B cell (primary cell): ENCODE measurements at regions not wholly inside any gene's neighbourhood (a gene's known extent, or its start where the extent isn't known, plus 50 kb on each side); places are given as distances from the start of the nearest gene placed in this dataset.

Experiments used
- ATAC-seq: fragments of 200-7000 bp; cut with Tn5 transposase; one replicate; pipeline ENCODE4 v1.10.0; 2021; ENCODE audit warnings: low read depth, mild to moderate bottlenecking, moderate number of reproducible peaks, moderate library complexity
- CTCF ChIA-PET: fragments of 350-600 bp; sonication (Branson Sonifier 250); formaldehyde crosslinking; loops from one replicate; lab custom pipeline; 2021; ENCODE audit warnings: antibody characterized with exemption, inconsistent platforms; lab: Charles Lee
- POLR2A ChIA-PET: fragments of 350-600 bp; sonication (Branson Sonifier 250); formaldehyde crosslinking; loops from one replicate; lab custom pipeline; 2021; ENCODE audit warnings: antibody characterized with exemption; lab: Charles Lee
- DNase-seq: peaks from one replicate; pipeline ENCODE4 v3.0.0; 2013
- H2AFZ ChIP-seq: 2 replicates; pipeline ENCODE4 v1.6.1; 2012; ENCODE audit warnings: mild to moderate bottlenecking, low read depth, low read length; ENCODE audit not compliant: insufficient read depth, poor library complexity, severe bottlenecking
- H3K27ac ChIP-seq, 2 donors: 1 replicate in 1 of 2; 2 replicates in 1 of 2; pipeline ENCODE4 v1.5.1; 2012 to 2013; ENCODE audit warnings: low read length in 2 of 2, mild to moderate bottlenecking in 2 of 2, moderate library complexity in 1 of 2
- H3K27me3 ChIP-seq, 4 experiments: fragments of 200-600 bp in 1 of 4; sonication (generic) in 1 of 4; replicated peaks in 1 of 4; 1 replicate in 2 of 4; 2 replicates in 2 of 4; pipeline versions ENCODE4 v1.6.1 to v1.7.0; 2013 to 2016; ENCODE audit warnings: low read length in 3 of 4, mild to moderate bottlenecking in 2 of 4, mixed read lengths in 1 of 4, moderate library complexity in 1 of 4; ENCODE audit not compliant: insufficient read depth in 4 of 4, control insufficient read depth in 3 of 4; ENCODE audit errors: control extremely low read depth in 1 of 4
- H3K36me3 ChIP-seq, 2 experiments: replicated peaks in 1 of 2; 1 replicate in 1 of 2; 2 replicates in 1 of 2; pipeline versions ENCODE4 v1.6.1 to v1.7.1; 2013; ENCODE audit warnings: low read length in 1 of 2; ENCODE audit not compliant: insufficient read depth in 2 of 2, control insufficient read depth in 1 of 2; ENCODE audit errors: control extremely low read depth in 1 of 2, extremely low read depth in 1 of 2
- H3K4me1 ChIP-seq, 2 donors: fragments of 200-600 bp in 1 of 2; sonication (generic) in 1 of 2; 1 replicate in 1 of 2; 2 replicates in 1 of 2; pipeline versions ENCODE4 v1.5.1 to v1.6.1; 2013 to 2017; ENCODE audit warnings: low read length in 2 of 2; ENCODE audit not compliant: control insufficient read depth in 2 of 2, insufficient read depth in 2 of 2
- H3K4me2 ChIP-seq: replicated peaks from 2 replicates; pipeline ENCODE3; 2012; ENCODE audit warnings: mild to moderate bottlenecking, low read depth, low read length; ENCODE audit not compliant: poor library complexity, severe bottlenecking
- H3K4me3 ChIP-seq, 5 experiments: fragments of 200-600 bp in 1 of 5; sonication (generic) in 1 of 5; 1 replicate in 3 of 5; 2 replicates in 2 of 5; pipeline versions ENCODE4 v1.5.1 to v1.7.0; 2011 to 2016; ENCODE audit warnings: low read length in 4 of 5, mild to moderate bottlenecking in 4 of 5, low read depth in 2 of 5, control low read depth in 1 of 5, moderate library complexity in 1 of 5; ENCODE audit not compliant: insufficient read depth in 1 of 5; ENCODE audit errors: control extremely low read depth in 1 of 5, extremely low read depth in 1 of 5
- H3K79me2 ChIP-seq: fragments of 200-600 bp; sonication (generic); one replicate; pipeline ENCODE4 v1.6.0; 2016; ENCODE audit warnings: low read length; ENCODE audit not compliant: control insufficient read depth, insufficient read depth
- H3K9ac ChIP-seq: fragments of 200-600 bp; sonication (generic); 2 replicates; pipeline ENCODE4 v1.6.1; 2017; ENCODE audit warnings: mild to moderate bottlenecking, low read length, moderate library complexity
- H3K9me3 ChIP-seq, 3 donors: one replicate each; pipeline versions ENCODE4 v1.6.1 to v1.7.1; 2013; ENCODE audit warnings: low read length in 2 of 3; ENCODE audit not compliant: control insufficient read depth in 2 of 3, insufficient read depth in 1 of 3; ENCODE audit errors: control extremely low read depth in 1 of 3
- H4K20me1 ChIP-seq: 2 replicates; pipeline ENCODE4 v1.6.0; 2012; ENCODE audit warnings: mild to moderate bottlenecking, low read length; ENCODE audit not compliant: insufficient read depth, control insufficient read depth, poor library complexity, severe bottlenecking
- H3K27ac Mint-ChIP-seq: one replicate; pipeline ENCODE4 v1.8.0; 2021; ENCODE audit warnings: mixed read lengths
- H3K27me3 Mint-ChIP-seq: one replicate; pipeline ENCODE4 v1.8.0; 2021; ENCODE audit warnings: mixed read lengths
- H3K4me1 Mint-ChIP-seq: one replicate; pipeline ENCODE4 v1.8.0; 2021; ENCODE audit warnings: mixed read lengths
- H3K4me3 Mint-ChIP-seq: one replicate; pipeline ENCODE4 v1.8.0; 2021; ENCODE audit warnings: mixed read lengths
- H3K9me3 Mint-ChIP-seq: one replicate; pipeline ENCODE4 v1.8.0; 2022; ENCODE audit warnings: mixed read lengths; ENCODE audit not compliant: insufficient read depth
- CTCF ChIP-seq: fragments of 200-600 bp; IDR thresholded peaks from one replicate; pipeline ENCODE4 v1.8.0; 2022; ENCODE audit warnings: antibody characterized with exemption, mild to moderate bottlenecking
- EZH2 ChIP-seq: IDR thresholded peaks from 2 replicates; pipeline ENCODE4 v1.6.1; 2012; ENCODE audit warnings: borderline replicate concordance, low read depth, mild to moderate bottlenecking, moderate library complexity, low read length; ENCODE audit not compliant: insufficient read depth, poor library complexity, severe bottlenecking
- WGBS: methylation state at CpG from one replicate; pipeline ENCODE4 v1.1.5; 2013; ENCODE audit warnings: missing lambda C conversion rate; ENCODE audit not compliant: insufficient coverage; 5-methylcytosine and 5-hydroxymethylcytosine counted together
- intact Hi-C: fragments of 100-400 bp; cut with micrococcal nuclease; formaldehyde crosslinking; loops from one replicate; pipeline ENCODE4 v1.10.0; 2022

GRCh38 chr7:1377111-1377909 lies 82.0 kb downstream of the MICALL2 start:
- Histone ChIP-seq H3K4me2 (no peak overlapping the region), H3K36me3 (no peaks in the 10 kb centered on the region), H3K79me2 (no peaks in the 10 kb centered on the region), H3K4me3 (no peak overlapping the region), H3K4me1 (no peaks in the 10 kb centered on the region), H4K20me1 (no peaks in the 10 kb centered on the region), H3K27ac (no peak overlapping the region), H3K9ac (no peak overlapping the region), H2AFZ (no peak overlapping the region), H3K9me3 (peaks cover 0 to 14% (median 0%) of the 10 kb centered on the region in 3 donors), H3K27me3 (peaks cover 0 to 6% (median 0%) of the 10 kb centered on the region in 4 experiments)
- H3K4me3 Mint-ChIP-seq, result no peak overlapping the region
- intact Hi-C loops, result no loop called here
- ATAC-seq (no peak), DNase-seq (no peak)
- TF ChIP-seq EZH2 (no peak), CTCF (no peak)
- POLR2A ChIA-PET, result no interaction called here
- H3K9me3 Mint-ChIP-seq, result no peaks in the 10 kb centered on the region
- no peaks in the 10 kb centered on the region for H3K4me1 Mint-ChIP-seq
- CTCF ChIA-PET, result no interaction called here
- no peak overlapping the region for H3K27ac Mint-ChIP-seq
- WGBS, result 74% methylated on average over 17 of the region's 21 CpGs
- H3K27me3 Mint-ChIP-seq, result peaks cover 11% of the 10 kb centered on the region
